ENCODE measurements at regions not wholly inside any gene's neighbourhood (a gene's known extent, or its start where the extent isn't known, plus 50 kb on each side); places are given as distances from the start of the nearest gene placed in this dataset.

GRCh38 chr1:234710381-234710780 is 100.4 kb upstream of the IRF2BP2 start:
- Mint-ChIP-seq H3K9me3 (no peaks in the 10 kb centered on the region), H3K27ac (no peak overlapping the region), H3K36me3 (no peaks in the 10 kb centered on the region), H3K27me3 (ENCODE audit: low read depth) (no peaks in the 10 kb centered on the region), H3K4me1 (peaks cover 31% of the 10 kb centered on the region), H3K4me3 (no peak overlapping the region)
- TF ChIP-seq CTCF (IDR thresholded peaks at IDR 0.05; ENCODE audit: unreplicated experiment), result no peak
- no peak for DNase-seq (ENCODE audit: low spot score in 2 of 2, unreplicated experiment in 2 of 2)

DNA sequence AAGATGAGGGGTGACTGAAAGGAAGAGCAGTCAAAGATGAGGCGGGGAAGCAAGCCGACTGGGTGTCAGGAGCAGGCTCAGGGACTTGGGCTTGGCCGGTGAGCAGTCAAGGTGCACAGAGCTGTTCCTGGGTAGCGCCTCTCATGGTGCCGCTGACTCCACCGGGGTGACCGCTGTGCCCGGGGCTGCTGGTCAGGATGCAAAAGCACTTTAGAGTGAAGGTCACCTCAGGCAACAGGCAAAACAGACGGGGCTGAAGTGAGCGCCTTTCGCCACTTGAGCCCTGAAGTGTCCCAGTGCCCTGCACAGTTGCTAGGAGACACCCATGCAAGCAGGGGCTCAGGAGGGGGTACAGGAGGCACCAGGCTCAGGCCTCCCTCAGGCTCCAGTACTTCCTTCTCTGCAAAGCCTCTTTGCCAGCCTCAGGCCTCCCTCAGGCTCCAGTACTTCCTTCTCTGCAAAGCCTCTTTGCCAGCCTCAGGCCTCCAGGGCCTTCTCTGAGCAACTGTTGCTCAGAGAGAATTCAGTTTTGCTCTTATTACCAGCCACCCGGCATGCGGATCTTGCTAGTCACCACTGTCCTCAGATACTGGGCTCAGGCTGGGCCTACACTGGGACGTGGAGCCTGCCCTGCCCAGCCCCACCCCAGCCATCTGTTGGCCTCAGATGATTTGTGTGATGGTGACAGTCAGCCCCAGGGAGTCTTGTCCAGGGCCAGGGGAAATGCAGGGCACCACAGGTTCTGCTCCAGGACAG is 99.7 kb upstream of the IRF2BP2 start:
- no peak for TF ChIP-seq CTCF (IDR thresholded peaks at IDR 0.05; ENCODE audit: unreplicated experiment)
- no peak overlapping the region for H3K4me3 Mint-ChIP-seq
- no peak for DNase-seq (ENCODE audit: low spot score in 2 of 2, unreplicated experiment in 2 of 2)
- no peaks in the 10 kb centered on the region for H3K27me3 Mint-ChIP-seq (ENCODE audit: low read depth)
- no peaks in the 10 kb centered on the region for H3K9me3 Mint-ChIP-seq
- H3K4me1 Mint-ChIP-seq, result peaks cover 27% of the 10 kb centered on the region
- no peaks in the 10 kb centered on the region for H3K36me3 Mint-ChIP-seq
- peak overlapping the region; percentile 27 for H3K27ac Mint-ChIP-seq

GRCh38 chr1:234708700-234709395 is 98.9 kb upstream of the IRF2BP2 start:
- TF ChIP-seq CTCF (IDR thresholded peaks at IDR 0.05; ENCODE audit: unreplicated experiment), result no peak
- H3K9me3 Mint-ChIP-seq, result no peaks in the 10 kb centered on the region
- H3K4me1 Mint-ChIP-seq, result peaks cover 24% of the 10 kb centered on the region
- H3K4me3 Mint-ChIP-seq, result no peak overlapping the region
- DNase-seq (ENCODE audit: low spot score in 2 of 2, unreplicated experiment in 2 of 2), result no peak
- H3K36me3 Mint-ChIP-seq, result no peaks in the 10 kb centered on the region
- no peaks in the 10 kb centered on the region for H3K27me3 Mint-ChIP-seq (ENCODE audit: low read depth)
- peak overlapping the region; percentile 27 for H3K27ac Mint-ChIP-seq

- Mint-ChIP-seq H3K9me3 (no peaks in the 10 kb centered on the region), H3K4me3 (no peak overlapping the region), H3K36me3 (no peaks in the 10 kb centered on the region), H3K27ac (no peak overlapping the region), H3K27me3 (ENCODE audit: low read depth) (no peaks in the 10 kb centered on the region), H3K4me1 (peaks cover 24% of the 10 kb centered on the region)
- no peak for DNase-seq (ENCODE audit: low spot score in 2 of 2, unreplicated experiment in 2 of 2)
- no peak for TF ChIP-seq CTCF (IDR thresholded peaks at IDR 0.05; ENCODE audit: unreplicated experiment)
Measured at GRCh38 chr1:234707641-234708040, 97.7 kb upstream of the IRF2BP2 start.

- Mint-ChIP-seq H3K36me3 (no peaks in the 10 kb centered on the region), H3K27ac (no peak overlapping the region), H3K4me3 (no peak overlapping the region), H3K27me3 (ENCODE audit: low read depth) (no peaks in the 10 kb centered on the region), H3K4me1 (peaks cover 24% of the 10 kb centered on the region), H3K9me3 (no peaks in the 10 kb centered on the region)
- no peak for DNase-seq (ENCODE audit: low spot score in 2 of 2, unreplicated experiment in 2 of 2)
- no peak for TF ChIP-seq CTCF (IDR thresholded peaks at IDR 0.05; ENCODE audit: unreplicated experiment)
Measured at GRCh38 chr1:234706931-234707330, 97.0 kb upstream of the IRF2BP2 start.
